SK-N-SH (cell line): ENCODE measurements at regions not wholly inside any gene's neighbourhood (a gene's known extent, or its start where the extent isn't known, plus 50 kb on each side); places are given as distances from the start of the nearest gene placed in this dataset.

Source experiments
- CTCF ChIA-PET: fragments of 300-600, 350-600 bp; formaldehyde crosslinking; extraction: SDS; loops from one replicate; lab custom pipeline; 2021; lab: Yijun Ruan, JAX
- POLR2A ChIA-PET: fragments of 350-600 bp; sonication (Branson Sonifier 250); formaldehyde crosslinking; extraction: SDS; loops from one replicate; lab custom pipeline; 2020; ENCODE audit warnings: antibody characterized with exemption, inconsistent platforms; lab: Yijun Ruan, JAX
- DNase-seq: peaks from one replicate; pipeline ENCODE4 v3.0.0; 2012
- H2AFZ ChIP-seq: fragments of 200-600 bp; sonication (generic); 2 replicates; pipeline ENCODE4 v1.8.1; 2016; ENCODE audit warnings: antibody characterized with exemption, mild to moderate bottlenecking, low read depth
- H3F3A ChIP-seq: fragments of 200-600 bp; sonication (generic); replicated peaks from 2 replicates; pipeline ENCODE3; 2016; ENCODE audit warnings: antibody characterized with exemption, mild to moderate bottlenecking; ENCODE audit not compliant: insufficient read depth
- H3K27ac ChIP-seq, 2 experiments: fragments of 200-500 bp in 1 of 2; fragments of 200-600 bp in 1 of 2; sonication (Bioruptor generic) in 1 of 2; sonication (generic), shearing (Covaris generic) in 1 of 2; 2 replicates each; pipeline versions ENCODE4 v1.5.1 to v1.6.1; 2014 to 2016; ENCODE audit warnings: low read depth in 2 of 2, inconsistent platforms in 1 of 2, low read length in 1 of 2, mild to moderate bottlenecking in 1 of 2, mixed read lengths in 1 of 2
- H3K27me3 ChIP-seq: fragments of 200-600 bp; sonication (generic), shearing (Covaris generic); 2 replicates; pipeline ENCODE4 v1.6.1; 2016; ENCODE audit warnings: mixed run types; ENCODE audit not compliant: insufficient read depth
- H3K36me3 ChIP-seq, 2 experiments: fragments of 200-500 bp in 1 of 2; fragments of 200-600 bp in 1 of 2; sonication (Bioruptor generic) in 1 of 2; sonication (generic) in 1 of 2; replicated peaks in 1 of 2; 2 replicates each; pipeline versions ENCODE3 to v1.5.1; 2014 to 2016; ENCODE audit warnings: low read length in 1 of 2, mild to moderate bottlenecking in 1 of 2; ENCODE audit not compliant: insufficient read depth in 2 of 2, control insufficient read depth in 1 of 2
- H3K4me1 ChIP-seq, 2 experiments: fragments of 200-500 bp in 1 of 2; fragments of 200-600 bp in 1 of 2; sonication (Bioruptor generic) in 1 of 2; sonication (generic), shearing (Covaris generic) in 1 of 2; 2 replicates each; pipeline versions ENCODE4 v1.5.1 to v1.6.1; 2014 to 2016; ENCODE audit warnings: low read depth in 1 of 2, low read length in 1 of 2, mixed run types in 1 of 2; ENCODE audit not compliant: insufficient read depth in 2 of 2, control insufficient read depth in 1 of 2
- H3K4me2 ChIP-seq: fragments of 200-600 bp; sonication (generic), shearing (Covaris generic); 2 replicates; pipeline ENCODE4 v1.6.1; 2017; ENCODE audit warnings: mixed run types
- H3K4me3 ChIP-seq, 2 experiments: fragments of 200-500 bp in 1 of 2; fragments of 200-600 bp in 1 of 2; sonication (Bioruptor generic) in 1 of 2; sonication (generic), shearing (Covaris generic) in 1 of 2; 2 replicates each; pipeline versions ENCODE4 v1.5.1 to v1.8.1; 2014 to 2016; ENCODE audit warnings: low read depth in 2 of 2, inconsistent platforms in 1 of 2, low read length in 1 of 2, mild to moderate bottlenecking in 1 of 2, mixed read lengths in 1 of 2, moderate library complexity in 1 of 2
- H3K79me2 ChIP-seq: fragments of 200-600 bp; sonication (generic); 2 replicates; pipeline ENCODE4 v1.8.1; 2017; ENCODE audit warnings: mild to moderate bottlenecking; ENCODE audit not compliant: insufficient read depth
- H3K9ac ChIP-seq: fragments of 200-600 bp; sonication (generic); 2 replicates; pipeline ENCODE4 v1.6.1; 2017; ENCODE audit warnings: mixed run types
- H3K9me2 ChIP-seq: fragments of 200-600 bp; sonication (generic); 2 replicates; pipeline ENCODE4 v1.6.1; 2017; ENCODE audit warnings: mixed run types
- H3K9me3 ChIP-seq: fragments of 200-600 bp; sonication (generic); 2 replicates; pipeline ENCODE4 v1.6.1; 2017; ENCODE audit warnings: mixed run types, mild to moderate bottlenecking, moderate library complexity
- H4K20me1 ChIP-seq: fragments of 200-600 bp; sonication (generic); 2 replicates; pipeline ENCODE4 v1.6.1; 2017; ENCODE audit warnings: mild to moderate bottlenecking, mixed run types; ENCODE audit not compliant: insufficient read depth
- FOXM1 ChIP-seq: IDR thresholded peaks from 2 replicates; pipeline ENCODE4 v1.4.0; 2012; ENCODE audit warnings: low read depth, mild to moderate bottlenecking
- IRF3 ChIP-seq: fragments of 150-350 bp; IDR thresholded peaks from 2 replicates; pipeline ENCODE4 v1.6.1; 2016; ENCODE audit warnings: mild to moderate bottlenecking, low read depth, low read length
- PBX3 ChIP-seq: IDR thresholded peaks from 2 replicates; pipeline ENCODE4; 2012
- RAD21 ChIP-seq: IDR thresholded peaks from 2 replicates; pipeline ENCODE4 v1.6.1; 2012; ENCODE audit warnings: mild to moderate bottlenecking, low read length
- RCOR1 ChIP-seq: fragments of 150-350 bp; IDR thresholded peaks from 2 replicates; pipeline ENCODE4 v1.6.1; 2017; ENCODE audit warnings: antibody characterized with exemption, low read length
- RXRA ChIP-seq: IDR thresholded peaks from 2 replicates; pipeline ENCODE4 v1.4.0; 2012; ENCODE audit warnings: low read depth, mild to moderate bottlenecking, borderline replicate concordance
- TEAD4 ChIP-seq: IDR thresholded peaks from 2 replicates; pipeline ENCODE4 v1.4.0; 2012; ENCODE audit warnings: mild to moderate bottlenecking, borderline replicate concordance; ENCODE audit not compliant: insufficient read depth
- USF1 ChIP-seq: IDR thresholded peaks from 2 replicates; pipeline ENCODE4 v1.4.0; 2012; ENCODE audit warnings: low read depth, borderline replicate concordance
- YY1 ChIP-seq: IDR thresholded peaks from 2 replicates; pipeline ENCODE4 v1.4.0; 2012; ENCODE audit warnings: low read depth, mild to moderate bottlenecking
- WGBS: methylation state at CpG from one replicate; pipeline ENCODE4 v1.1.6; 2017; ENCODE audit warnings: low lambda C conversion rate; 5-methylcytosine and 5-hydroxymethylcytosine counted together

GRCh38 chr13:33626407-33626806 lies 191.5 kb upstream of the RFC3 start:
- no peak overlapping the region for H3K4me3 ChIP-seq
- no peaks in the 10 kb centered on the region for H3K36me3 ChIP-seq
- H3K27me3 ChIP-seq, result no peaks in the 10 kb centered on the region
- H3K4me2 ChIP-seq, result no peak overlapping the region
- H2AFZ ChIP-seq, result no peak overlapping the region
- no peak overlapping the region for H3K9ac ChIP-seq
- ChIA-PET POLR2A (interaction anchor here (0.6 kb wide), 1 partner anchor 509 kb away, joined by 3 read pairs; no protein-coding TSS in a partner anchor), CTCF (interaction anchor here (1.2 kb wide), 1 partner anchor 24 kb away, joined by 3 read pairs; no protein-coding TSS in a partner anchor)
- no peaks in the 10 kb centered on the region for H3K79me2 ChIP-seq
- H3K9me2 ChIP-seq, result no peaks in the 10 kb centered on the region
- no peaks in the 10 kb centered on the region for H4K20me1 ChIP-seq
- no peak for DNase-seq
- peaks cover 0 to 7% of the 10 kb centered on the region in 2 experiments; a peak in 1 of 4 replicates for H3K4me1 ChIP-seq
- TF ChIP-seq PBX3, result no peak
- H3K9me3 ChIP-seq, result no peaks in the 10 kb centered on the region
- H3K27ac ChIP-seq, result no peak overlapping the region
- no peaks in the 10 kb centered on the region for H3F3A ChIP-seq

- H2AFZ ChIP-seq, result no peak overlapping the region
- no peaks in the 10 kb centered on the region for H3K27me3 ChIP-seq
- TF ChIP-seq IRF3 (no peak), USF1 (no peak), RXRA (no peak), YY1 (no peak), RAD21 (no peak), FOXM1 (no peak), TEAD4 (no peak), RCOR1 (no peak)
- ChIA-PET POLR2A (no interaction called here), CTCF (no interaction called here)
- peaks cover 0 to 7% of the 10 kb centered on the region in 2 experiments; a peak in 1 of 4 replicates for H3K4me1 ChIP-seq
- no peaks in the 10 kb centered on the region for H3K9me2 ChIP-seq
- no peak overlapping the region for H3K9ac ChIP-seq
- H4K20me1 ChIP-seq, result no peaks in the 10 kb centered on the region
- H3K27ac ChIP-seq, result no peak overlapping the region
- H3K9me3 ChIP-seq, result no peaks in the 10 kb centered on the region
- 86% methylated on average over 6 of the region's 6 CpGs for WGBS
- DNase-seq, result no peak
- H3K4me3 ChIP-seq, result no peak overlapping the region
- no peak overlapping the region for H3K4me2 ChIP-seq
- H3K79me2 ChIP-seq, result no peaks in the 10 kb centered on the region
- H3F3A ChIP-seq, result no peaks in the 10 kb centered on the region
- H3K36me3 ChIP-seq, result no peaks in the 10 kb centered on the region
These were observed 189.3 kb upstream of the RFC3 start for GRCh38 chr13:33628662-33629061.
